ENCODE measurements at regions not wholly inside any gene's neighbourhood (a gene's known extent, or its start where the extent isn't known, plus 50 kb on each side); places are given as distances from the start of the nearest gene placed in this dataset.

GRCh38 chr11:76298255-76298654 is 82.7 kb downstream of the THAP12 start:
- Histone ChIP-seq H4K20me1 (no peaks in the 10 kb centered on the region), H3K4me3 (no peak overlapping the region), H3K4me1 (peaks cover 0 to 5% (median 0%) of the 10 kb centered on the region in 10 experiments; a peak in 1 of 20 replicates), H3K9me3 (replicated peaks in 1 of 11) (no peaks in the 10 kb centered on the region), H3K4me2 (no peak overlapping the region), H3K27me3 (no peaks in the 10 kb centered on the region), H3K9ac (no peak overlapping the region), H3K27ac (no peak overlapping the region), H3K36me3 (no peaks in the 10 kb centered on the region)
- no peak for TF ChIP-seq Cebpa-rat (IDR thresholded peaks at IDR 0.05)

- H3K36me3 ChIP-seq, result no peaks in the 10 kb centered on the region
- peaks cover 0 to 17% (median 9%) of the 10 kb centered on the region in 10 experiments; a peak in 13 of 20 replicates for H3K4me1 ChIP-seq
- no peaks in the 10 kb centered on the region for H4K20me1 ChIP-seq
- H3K27me3 ChIP-seq, result no peaks in the 10 kb centered on the region
- H3K27ac ChIP-seq, result no peak overlapping the region
- no peak for TF ChIP-seq Cebpa-rat (IDR thresholded peaks at IDR 0.05)
- H3K4me2 ChIP-seq, result no peak overlapping the region
- H3K9me3 ChIP-seq (replicated peaks in 1 of 11), result peaks cover 0 to 6% (median 0%) of the 10 kb centered on the region in 11 experiments; a peak in 2 of 22 replicates
- H3K4me3 ChIP-seq, result no peak overlapping the region
- H3K9ac ChIP-seq, result no peak overlapping the region
Measured at GRCh38 chr11:76296731-76297542, 84.0 kb downstream of the THAP12 start.

GRCh38 chr11:76293189-76293631 is 86.9 kb upstream of the WNT11 start:
- Histone ChIP-seq H3K4me2 (peak overlapping the region in 2 of 11 experiments; percentile 49 to 65; a peak in 2 of 22 replicates), H3K9me3 (replicated peaks in 1 of 11) (peaks cover 0 to 8% (median 0%) of the 10 kb centered on the region in 11 experiments; a peak in 2 of 22 replicates), H3K27ac (no peak overlapping the region), H3K27me3 (no peaks in the 10 kb centered on the region), H3K4me1 (peaks cover 6 to 43% (median 29%) of the 10 kb centered on the region in 10 experiments), H3K4me3 (no peak overlapping the region), H3K9ac (no peak overlapping the region), H4K20me1 (no peaks in the 10 kb centered on the region), H3K36me3 (no peaks in the 10 kb centered on the region)
- TF ChIP-seq Cebpa-rat (IDR thresholded peaks at IDR 0.05), result no peak

GRCh38 chr11:76292583-76293188 is 86.4 kb upstream of the WNT11 start:
- H3K27ac ChIP-seq, result no peak overlapping the region
- H4K20me1 ChIP-seq, result no peaks in the 10 kb centered on the region
- H3K9me3 ChIP-seq (replicated peaks in 1 of 11), result peaks cover 0 to 8% (median 0%) of the 10 kb centered on the region in 11 experiments; a peak in 2 of 22 replicates
- no peak for TF ChIP-seq Cebpa-rat (IDR thresholded peaks at IDR 0.05)
- H3K4me1 ChIP-seq, result peaks cover 11 to 48% (median 34%) of the 10 kb centered on the region in 10 experiments
- no peaks in the 10 kb centered on the region for H3K27me3 ChIP-seq
- peak overlapping the region in 10 of 11 experiments; percentile 8 to 65 (median 47); a peak in 15 of 22 replicates for H3K4me2 ChIP-seq
- H3K9ac ChIP-seq, result no peak overlapping the region
- H3K4me3 ChIP-seq, result no peak overlapping the region
- no peaks in the 10 kb centered on the region for H3K36me3 ChIP-seq

DNA sequence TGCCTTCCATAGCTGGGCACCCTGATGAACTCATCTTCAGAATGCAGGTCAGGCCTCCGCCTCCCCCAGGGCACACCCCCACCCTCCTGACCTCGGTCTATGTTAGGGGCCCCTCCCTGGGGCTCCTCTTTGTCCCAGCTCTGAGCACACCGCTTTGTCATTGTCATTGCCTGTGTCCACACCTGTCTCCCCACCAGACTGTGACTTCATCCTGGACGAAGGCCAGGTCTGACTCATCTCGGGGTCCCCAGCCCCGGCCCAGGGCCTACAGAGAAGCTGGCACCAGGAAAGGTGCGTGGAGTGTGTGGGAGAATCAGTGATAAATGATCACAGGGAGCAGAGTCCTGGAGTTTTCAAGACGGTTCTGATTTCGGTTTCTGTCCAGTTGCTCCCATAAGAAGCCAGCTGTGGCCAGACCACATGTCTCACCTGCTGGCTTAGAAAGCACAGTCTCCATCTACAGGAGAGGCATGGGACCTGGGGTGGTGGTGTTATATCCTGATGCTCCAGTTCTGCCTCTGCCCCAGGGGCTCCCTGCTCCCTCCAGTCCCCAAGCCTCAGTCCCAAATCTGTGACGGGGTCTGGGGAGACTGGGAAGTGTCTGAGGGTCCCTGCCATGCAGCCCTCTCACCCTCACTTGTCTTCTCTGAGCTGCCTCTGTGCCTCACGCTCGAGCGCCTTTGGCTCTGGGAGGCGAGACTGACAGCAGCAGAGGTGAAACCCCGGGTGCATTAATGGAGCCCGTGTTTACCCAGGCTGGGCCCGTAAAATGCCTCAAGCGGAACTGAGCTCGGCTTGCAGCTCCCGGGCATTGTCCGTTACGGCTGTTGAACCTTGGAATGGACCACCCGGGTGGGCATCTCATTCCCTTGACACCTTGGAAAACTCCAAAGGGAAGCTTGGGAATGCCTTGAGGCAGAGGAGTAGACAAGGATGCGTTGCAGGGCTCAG is 85.5 kb upstream of the WNT11 start:
- H3K4me3 ChIP-seq, result no peak overlapping the region
- no peak for TF ChIP-seq Cebpa-rat (IDR thresholded peaks at IDR 0.05)
- H3K36me3 ChIP-seq, result no peaks in the 10 kb centered on the region
- H3K9ac ChIP-seq, result no peak overlapping the region
- no peaks in the 10 kb centered on the region for H4K20me1 ChIP-seq
- no peaks in the 10 kb centered on the region for H3K27me3 ChIP-seq
- peaks cover 0 to 8% (median 0%) of the 10 kb centered on the region in 11 experiments; a peak in 2 of 22 replicates for H3K9me3 ChIP-seq (replicated peaks in 1 of 11)
- H3K4me1 ChIP-seq, result peaks cover 17 to 57% (median 42%) of the 10 kb centered on the region in 10 experiments
- peak overlapping the region in 10 of 11 experiments; percentile 8 to 65 (median 47); a peak in 18 of 22 replicates for H3K4me2 ChIP-seq
- H3K27ac ChIP-seq, result no peak overlapping the region

DNA sequence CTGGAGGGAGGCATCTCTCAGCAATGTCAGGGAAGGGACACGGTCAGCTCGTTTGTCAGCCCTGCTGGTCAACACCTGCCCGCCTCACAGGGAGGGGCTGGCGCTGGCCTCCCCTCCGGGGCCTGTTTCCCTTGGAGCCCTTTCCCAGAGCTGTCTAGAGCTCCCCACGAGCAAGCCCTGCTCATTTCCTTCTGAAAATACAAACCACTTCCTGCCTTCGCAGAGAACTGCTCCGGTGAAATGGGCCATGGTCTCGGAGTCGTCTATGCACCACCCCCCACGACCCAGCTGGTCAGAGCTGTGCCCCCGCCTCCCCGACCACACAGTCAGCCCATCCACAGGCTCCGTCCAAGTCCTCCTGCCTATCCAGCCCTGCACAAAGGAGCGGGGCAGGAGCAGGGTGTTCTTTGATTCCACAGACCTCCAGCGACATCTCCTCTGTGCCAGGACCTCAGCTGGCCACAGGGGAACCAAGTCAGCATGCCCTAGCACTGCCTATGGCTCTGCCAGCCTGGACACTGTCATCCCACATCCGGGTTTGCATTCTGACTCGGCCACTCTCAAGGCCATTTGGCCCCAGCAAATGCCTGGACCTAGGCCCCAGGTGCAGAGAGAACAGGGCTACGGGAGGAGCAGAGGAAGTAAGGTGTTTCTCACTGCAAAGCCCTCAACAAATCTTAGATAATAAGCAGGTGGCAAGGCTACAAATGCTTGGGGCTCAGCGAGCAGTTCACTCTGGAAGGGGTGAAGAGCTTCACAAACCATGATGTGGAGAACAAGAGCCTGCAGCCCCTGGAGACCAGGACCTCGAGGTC is 82.1 kb upstream of the WNT11 start:
- Histone ChIP-seq H4K20me1 (no peaks in the 10 kb centered on the region), H3K4me1 (peaks cover 17 to 81% (median 69%) of the 10 kb centered on the region in 10 experiments), H3K27ac (peak overlapping the region in 10 of 11 experiments; percentile 44 to 84 (median 73); a peak in 20 of 22 replicates), H3K4me2 (peak overlapping the region; percentile 63 to 94 (median 88)), H3K27me3 (no peaks in the 10 kb centered on the region; a peak in 1 of 22 replicates), H3K4me3 (peak overlapping the region in 1 of 10 experiments; percentile 15; a peak in 1 of 20 replicates), H3K9ac (peak overlapping the region in 10 of 11 experiments; percentile 31 to 74 (median 64); a peak in 16 of 22 replicates), H3K9me3 (replicated peaks in 1 of 11) (peaks cover 0 to 8% (median 0%) of the 10 kb centered on the region in 11 experiments; a peak in 2 of 22 replicates), H3K36me3 (no peaks in the 10 kb centered on the region)
- no peak for TF ChIP-seq Cebpa-rat (IDR thresholded peaks at IDR 0.05)

DNA sequence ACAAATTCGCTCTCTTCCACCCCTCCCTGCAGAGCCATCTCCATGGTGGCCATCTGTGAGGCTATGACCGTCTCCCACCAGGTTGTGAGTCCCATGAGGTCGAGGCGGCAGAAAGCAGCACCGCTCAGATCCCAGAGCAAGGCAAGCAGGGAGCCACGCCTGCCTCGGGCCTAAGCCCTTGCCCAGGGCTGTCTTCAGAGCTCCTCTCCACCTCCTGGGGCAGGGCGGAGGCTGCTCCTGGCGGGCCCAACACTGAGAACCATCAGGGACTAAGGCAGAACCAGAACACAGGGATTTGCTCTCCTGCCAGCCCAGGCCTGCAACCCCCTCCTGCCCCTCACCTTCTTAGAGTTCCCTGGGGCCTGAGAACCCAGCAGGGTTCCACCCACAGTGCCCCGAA is 80.9 kb upstream of the WNT11 start:
- Histone ChIP-seq H3K4me2 (peak overlapping the region; percentile 63 to 94 (median 88)), H4K20me1 (peaks cover 0 to 4% (median 0%) of the 10 kb centered on the region in 11 experiments; a peak in 1 of 22 replicates), H3K27me3 (peaks cover 0 to 6% (median 0%) of the 10 kb centered on the region in 11 experiments; a peak in 1 of 22 replicates), H3K27ac (peak overlapping the region in 8 of 11 experiments; percentile 72 to 84 (median 73); a peak in 13 of 22 replicates), H3K36me3 (no peaks in the 10 kb centered on the region), H3K4me1 (peaks cover 18 to 82% (median 71%) of the 10 kb centered on the region in 10 experiments), H3K9ac (peak overlapping the region in 5 of 11 experiments; percentile 67 to 74 (median 70); a peak in 9 of 22 replicates), H3K9me3 (replicated peaks in 1 of 11) (peaks cover 0 to 5% (median 0%) of the 10 kb centered on the region in 11 experiments; a peak in 2 of 22 replicates), H3K4me3 (no peak overlapping the region)
- TF ChIP-seq Cebpa-rat (IDR thresholded peaks at IDR 0.05), result no peak

All from BLaER1 treated with 17β-estradiol and CSF1 and Interleukin-3, amounts not matched to agents 10 nM and 100 nM (cell line).